K562 (cell line): ENCODE measurements at regions not wholly inside any gene's neighbourhood (a gene's known extent, or its start where the extent isn't known, plus 50 kb on each side); places are given as distances from the start of the nearest gene placed in this dataset.

Source experiments
- BHLHE40 ChIP-seq: IDR thresholded peaks from 2 replicates; pipeline ENCODE4 v1.6.1; 2011; ENCODE audit warnings: low read length, improper control_type of control experiment
- CREB1 ChIP-seq, 2 experiments: sonication (generic) in 1 of 2; formaldehyde crosslinking in 1 of 2; IDR thresholded peaks; 2 replicates each; pipeline versions ENCODE4 v1.6.1 to v1.8.0; 2012 to 2022; ENCODE audit warnings: inconsistent platforms in 1 of 2, mild to moderate bottlenecking in 1 of 2, missing genetic modification reagents in 1 of 2, moderate library complexity in 1 of 2
- HEY1 ChIP-seq: fragments of 250-450 bp; sonication (Bioruptor Pico); IDR thresholded peaks from 2 replicates; pipeline ENCODE4 v1.5.0; 2020; ENCODE audit warnings: mild to moderate bottlenecking, moderate library complexity, borderline replicate concordance
- HNRNPL ChIP-seq: fragments of 200-400 bp; formaldehyde crosslinking; IDR thresholded peaks from 2 replicates; pipeline ENCODE4 v1.6.1; 2017; ENCODE audit warnings: low read depth, mild to moderate bottlenecking, low read length
- HSF4 ChIP-seq: fragments of 250-450 bp; sonication (Bioruptor Pico); IDR thresholded peaks from 2 replicates; pipeline ENCODE4 v2.1.2; 2022; ENCODE audit warnings: mild to moderate bottlenecking, moderate library complexity, borderline replicate concordance
- POLR2A ChIP-seq: fragments of 450-650 bp; conservative IDR thresholded peaks from 2 replicates; pipeline ENCODE4 v1.6.1; 2016
- POLR3G ChIP-seq: IDR thresholded peaks from 2 replicates; pipeline ENCODE4 v1.6.1; 2011; ENCODE audit not compliant: insufficient read length, insufficient replicate concordance; ENCODE audit errors: extremely low read depth
- POU5F1 ChIP-seq: fragments of 150-350 bp; IDR thresholded peaks from 2 replicates; pipeline ENCODE4 v1.6.1; 2014; ENCODE audit warnings: borderline replicate concordance, low read length, low read depth, mild to moderate bottlenecking; ENCODE audit not compliant: partially characterized antibody
- SMARCC2 ChIP-seq: fragments of 450-650 bp; IDR thresholded peaks from 2 replicates; pipeline ENCODE4 v1.6.1; 2017; ENCODE audit warnings: antibody characterized with exemption, moderate library complexity, mild to moderate bottlenecking, low read depth
- TAF1 ChIP-seq: IDR thresholded peaks from 2 replicates; pipeline ENCODE4 v1.6.1; 2011; ENCODE audit warnings: mild to moderate bottlenecking, low read length, moderate library complexity; ENCODE audit not compliant: insufficient read depth, control insufficient read depth, severe bottlenecking; ENCODE audit errors: extremely low read depth
- ZNF274 ChIP-seq: IDR thresholded peaks from 2 replicates; pipeline ENCODE4 v1.6.1; 2011; ENCODE audit warnings: low read depth, mild to moderate bottlenecking, low read length, moderate library complexity, borderline replicate concordance
- TF ChIP-seq, protein P1 (sequence below), 3 experiments: IDR thresholded peaks in 2 of 3; conservative IDR thresholded peaks in 1 of 3; 2 replicates each; pipeline ENCODE4 v1.5.1; 2011 to 2012; ENCODE audit warnings: low read length in 3 of 3, mild to moderate bottlenecking in 3 of 3, control low read depth in 2 of 3, improper control_type of control experiment in 1 of 3, inconsistent platforms in 1 of 3, low read depth in 1 of 3, mixed read lengths in 1 of 3, moderate library complexity in 1 of 3; ENCODE audit not compliant: insufficient read depth in 2 of 3
- TF ChIP-seq, protein P2 (sequence below): fragments of 250-450 bp; sonication (Bioruptor Pico); IDR thresholded peaks from 2 replicates; pipeline ENCODE4 v1.5.1; 2021; ENCODE audit warnings: mild to moderate bottlenecking
- TF ChIP-seq, protein P3 (sequence below): fragments of 250-450 bp; sonication (Bioruptor Pico); IDR thresholded peaks from 2 replicates; pipeline ENCODE4 v1.4.0; 2020; ENCODE audit warnings: mild to moderate bottlenecking, moderate library complexity, borderline replicate concordance

DNA sequence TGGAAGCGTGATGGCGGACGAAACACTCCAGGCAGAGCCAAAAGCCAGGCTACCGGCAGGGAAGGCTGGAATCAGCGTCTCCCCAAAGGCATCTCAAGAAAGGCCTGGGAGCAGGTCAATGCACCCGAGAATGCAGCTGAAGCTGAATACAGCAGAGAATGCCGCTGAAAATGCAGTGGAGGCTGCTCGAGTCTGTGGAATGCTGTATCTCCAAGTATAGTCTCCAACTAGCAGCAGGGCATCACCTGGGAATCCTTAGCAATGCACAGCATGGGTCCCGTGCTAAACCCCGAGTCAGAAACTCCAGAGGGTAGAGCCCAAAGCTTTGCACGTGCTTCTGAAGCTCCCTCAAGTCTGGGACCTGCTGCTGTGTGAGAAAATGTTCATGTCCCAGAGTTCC is 191.1 kb upstream of the ALKAL2 start:
- TF ChIP-seq HSF4 (CRISPR knock-in tag), result no peak
- TF ChIP-seq ZNF274, result no peak
- no peak for TF ChIP-seq TAF1
- no peak for TF ChIP-seq POLR2A
- no peak for TF ChIP-seq POLR3G
- TF ChIP-seq, protein P1, sequence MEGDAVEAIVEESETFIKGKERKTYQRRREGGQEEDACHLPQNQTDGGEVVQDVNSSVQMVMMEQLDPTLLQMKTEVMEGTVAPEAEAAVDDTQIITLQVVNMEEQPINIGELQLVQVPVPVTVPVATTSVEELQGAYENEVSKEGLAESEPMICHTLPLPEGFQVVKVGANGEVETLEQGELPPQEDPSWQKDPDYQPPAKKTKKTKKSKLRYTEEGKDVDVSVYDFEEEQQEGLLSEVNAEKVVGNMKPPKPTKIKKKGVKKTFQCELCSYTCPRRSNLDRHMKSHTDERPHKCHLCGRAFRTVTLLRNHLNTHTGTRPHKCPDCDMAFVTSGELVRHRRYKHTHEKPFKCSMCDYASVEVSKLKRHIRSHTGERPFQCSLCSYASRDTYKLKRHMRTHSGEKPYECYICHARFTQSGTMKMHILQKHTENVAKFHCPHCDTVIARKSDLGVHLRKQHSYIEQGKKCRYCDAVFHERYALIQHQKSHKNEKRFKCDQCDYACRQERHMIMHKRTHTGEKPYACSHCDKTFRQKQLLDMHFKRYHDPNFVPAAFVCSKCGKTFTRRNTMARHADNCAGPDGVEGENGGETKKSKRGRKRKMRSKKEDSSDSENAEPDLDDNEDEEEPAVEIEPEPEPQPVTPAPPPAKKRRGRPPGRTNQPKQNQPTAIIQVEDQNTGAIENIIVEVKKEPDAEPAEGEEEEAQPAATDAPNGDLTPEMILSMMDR (IDR thresholded peaks at IDR 0.05 in 2 of 3, conservative IDR thresholded peaks at IDR 0.05 in 1 of 3; ENCODE audit: insufficient read depth in 2 of 3, low read depth in 1 of 3, low read length in 3 of 3), result no peak
- TF ChIP-seq BHLHE40, result no peak
- no peak for TF ChIP-seq POU5F1
- TF ChIP-seq CREB1 (IDR thresholded peaks at IDR 0.05), result no peak
- no peak for TF ChIP-seq CREB1 (CRISPR knock-in tag; IDR thresholded peaks at IDR 0.05)
- TF ChIP-seq HNRNPL, result no peak
- TF ChIP-seq, protein P2, sequence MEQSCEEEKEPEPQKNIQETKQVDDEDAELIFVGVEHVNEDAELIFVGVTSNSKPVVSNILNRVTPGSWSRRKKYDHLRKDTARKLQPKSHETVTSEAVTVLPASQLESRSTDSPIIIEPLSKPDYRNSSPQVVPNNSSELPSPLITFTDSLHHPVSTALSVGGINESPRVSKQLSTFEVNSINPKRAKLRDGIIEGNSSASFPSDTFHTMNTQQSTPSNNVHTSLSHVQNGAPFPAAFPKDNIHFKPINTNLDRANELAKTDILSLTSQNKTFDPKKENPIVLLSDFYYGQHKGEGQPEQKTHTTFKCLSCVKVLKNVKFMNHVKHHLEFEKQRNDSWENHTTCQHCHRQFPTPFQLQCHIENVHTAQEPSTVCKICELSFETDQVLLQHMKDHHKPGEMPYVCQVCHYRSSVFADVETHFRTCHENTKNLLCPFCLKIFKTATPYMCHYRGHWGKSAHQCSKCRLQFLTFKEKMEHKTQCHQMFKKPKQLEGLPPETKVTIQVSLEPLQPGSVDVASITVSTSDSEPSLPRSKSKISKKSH (CRISPR knock-in tag), result no peak
- TF ChIP-seq HEY1, result no peak
- TF ChIP-seq, protein P3, sequence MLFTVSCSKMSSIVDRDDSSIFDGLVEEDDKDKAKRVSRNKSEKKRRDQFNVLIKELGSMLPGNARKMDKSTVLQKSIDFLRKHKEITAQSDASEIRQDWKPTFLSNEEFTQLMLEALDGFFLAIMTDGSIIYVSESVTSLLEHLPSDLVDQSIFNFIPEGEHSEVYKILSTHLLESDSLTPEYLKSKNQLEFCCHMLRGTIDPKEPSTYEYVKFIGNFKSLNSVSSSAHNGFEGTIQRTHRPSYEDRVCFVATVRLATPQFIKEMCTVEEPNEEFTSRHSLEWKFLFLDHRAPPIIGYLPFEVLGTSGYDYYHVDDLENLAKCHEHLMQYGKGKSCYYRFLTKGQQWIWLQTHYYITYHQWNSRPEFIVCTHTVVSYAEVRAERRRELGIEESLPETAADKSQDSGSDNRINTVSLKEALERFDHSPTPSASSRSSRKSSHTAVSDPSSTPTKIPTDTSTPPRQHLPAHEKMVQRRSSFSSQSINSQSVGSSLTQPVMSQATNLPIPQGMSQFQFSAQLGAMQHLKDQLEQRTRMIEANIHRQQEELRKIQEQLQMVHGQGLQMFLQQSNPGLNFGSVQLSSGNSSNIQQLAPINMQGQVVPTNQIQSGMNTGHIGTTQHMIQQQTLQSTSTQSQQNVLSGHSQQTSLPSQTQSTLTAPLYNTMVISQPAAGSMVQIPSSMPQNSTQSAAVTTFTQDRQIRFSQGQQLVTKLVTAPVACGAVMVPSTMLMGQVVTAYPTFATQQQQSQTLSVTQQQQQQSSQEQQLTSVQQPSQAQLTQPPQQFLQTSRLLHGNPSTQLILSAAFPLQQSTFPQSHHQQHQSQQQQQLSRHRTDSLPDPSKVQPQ, result no peak
- no peak for TF ChIP-seq SMARCC2
